Mammary epithelial cell (primary cell): ENCODE measurements at regions not wholly inside any gene's neighbourhood (a gene's known extent, or its start where the extent isn't known, plus 50 kb on each side); places are given as distances from the start of the nearest gene placed in this dataset.

Source experiments
- CTCF ChIP-seq, 2 donors: IDR thresholded peaks in 1 of 2; conservative IDR thresholded peaks in 1 of 2; 2 replicates each; pipeline ENCODE4 v1.5.1; 2011 to 2012; ENCODE audit warnings: inconsistent platforms in 2 of 2, low read length in 2 of 2, mild to moderate bottlenecking in 2 of 2, control low read depth in 1 of 2, low read depth in 1 of 2; ENCODE audit not compliant: insufficient read depth in 1 of 2; ENCODE audit errors: extremely low read depth in 1 of 2
- EZH2 ChIP-seq: IDR thresholded peaks from 2 replicates; pipeline ENCODE4 v1.6.1; 2012; ENCODE audit warnings: low read length, inconsistent platforms, borderline replicate concordance

DNA sequence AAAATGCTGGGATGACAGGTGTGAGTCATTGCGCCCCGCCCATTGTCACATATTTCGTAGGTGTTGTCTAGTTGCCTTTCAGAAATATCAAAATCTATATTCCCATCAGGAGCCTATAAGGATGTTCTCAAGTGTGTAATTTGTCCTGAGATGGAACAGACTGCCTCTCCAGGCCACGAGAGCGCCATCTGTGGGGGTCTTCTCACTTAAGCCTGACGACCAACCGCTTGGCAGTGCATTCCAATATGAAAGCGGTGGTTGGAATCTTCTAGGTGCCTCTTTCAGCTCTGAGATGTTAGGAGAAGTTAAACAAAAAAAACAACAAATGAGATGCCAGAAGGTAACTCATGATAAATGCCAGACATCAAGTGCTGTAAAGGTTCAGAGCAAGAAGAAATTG lies 488.5 kb downstream of the QKI start:
- TF ChIP-seq CTCF (conservative IDR thresholded peaks at IDR 0.05 in 1 of 2, IDR thresholded peaks at IDR 0.05 in 1 of 2; ENCODE audit: extremely low read depth in 1 of 2, insufficient read depth in 1 of 2, low read depth in 1 of 2, low read length in 2 of 2) = no peak
- no peak for TF ChIP-seq EZH2
